ENCODE measurements at regions not wholly inside any gene's neighbourhood (a gene's known extent, or its start where the extent isn't known, plus 50 kb on each side); places are given as distances from the start of the nearest gene placed in this dataset.
"Not testable (repeated sequence)": the region's sequence is repeated elsewhere in the genome, so short reads cannot be mapped to it uniquely, and the experiment has no call there.

GRCh38 chr21:20207335-20207734, 790.9 kb upstream of the NCAM2 start:
- DNase-seq = no peak

DNA sequence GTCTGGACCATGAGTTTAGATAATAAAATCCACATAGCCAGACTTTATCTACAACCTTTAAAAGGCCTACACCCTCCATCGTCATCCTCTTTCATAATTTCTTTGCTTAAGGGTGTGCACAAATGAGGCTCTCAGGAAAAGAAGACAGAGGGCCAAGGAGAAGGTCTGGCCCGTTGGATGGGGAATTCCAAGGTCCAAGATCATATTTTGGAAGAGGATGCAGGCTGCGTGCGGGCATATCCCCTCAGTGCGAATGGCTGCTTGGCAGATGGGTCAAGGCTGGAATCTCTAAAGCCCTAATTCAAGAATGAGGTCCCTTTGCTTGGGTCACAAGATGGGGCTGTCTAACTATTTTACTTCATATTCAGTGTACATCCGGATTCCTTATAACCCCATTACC, 782.2 kb upstream of the NCAM2 start:
- no peak for DNase-seq

- DNase-seq = no peak
These were observed 777.6 kb upstream of the NCAM2 start for GRCh38 chr21:20220586-20220985.

- not testable (repeated sequence) for DNase-seq
These were observed 776.2 kb upstream of the NCAM2 start for GRCh38 chr21:20221981-20222380.

GRCh38 chr21:20236649-20237048, 761.6 kb upstream of the NCAM2 start:
- not testable (repeated sequence) for DNase-seq

DNA sequence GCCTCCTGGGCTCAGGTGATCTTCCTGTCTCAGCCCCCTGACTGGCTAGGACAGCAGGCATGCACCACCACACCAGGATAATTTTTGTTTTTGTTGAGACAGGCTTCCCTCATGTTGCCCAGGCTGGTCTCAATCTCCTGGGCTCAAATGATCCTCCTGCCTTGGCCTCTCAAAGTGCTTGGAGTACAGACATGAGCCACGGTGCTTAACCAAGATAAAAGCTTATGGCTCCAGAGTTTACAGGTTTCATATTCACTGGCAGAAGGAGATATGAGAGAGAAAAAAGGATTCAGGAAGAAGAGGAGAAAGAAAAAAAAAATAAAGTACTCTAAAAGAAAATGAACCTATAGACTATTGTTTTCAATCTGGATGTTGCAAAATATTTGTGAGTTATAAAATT, 748.8 kb upstream of the NCAM2 start:
- DNase-seq = no peak

DNA sequence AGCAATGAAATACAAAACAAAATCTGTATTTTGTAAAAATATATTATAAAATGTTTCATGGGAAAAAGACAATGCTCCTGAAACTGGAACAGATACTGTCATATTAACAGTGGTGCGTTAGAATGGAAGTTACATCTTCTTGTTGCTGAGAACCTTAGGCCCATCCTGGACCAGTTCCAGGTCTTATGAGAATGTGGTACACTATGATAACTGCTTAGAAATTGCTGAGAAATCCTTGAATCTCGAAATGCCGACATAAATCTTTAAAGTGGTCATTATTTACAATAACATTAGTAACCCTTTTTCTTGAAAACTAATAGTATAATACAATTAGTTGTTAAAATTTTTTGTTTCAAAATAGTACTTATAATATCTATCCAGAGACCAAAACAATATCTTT, 747.9 kb upstream of the NCAM2 start:
- DNase-seq = no peak

GRCh38 chr21:20253261-20253660, 744.9 kb upstream of the NCAM2 start:
- no peak for DNase-seq

- DNase-seq = no peak
These were observed 743.2 kb upstream of the NCAM2 start for GRCh38 chr21:20254964-20255363.

DNA sequence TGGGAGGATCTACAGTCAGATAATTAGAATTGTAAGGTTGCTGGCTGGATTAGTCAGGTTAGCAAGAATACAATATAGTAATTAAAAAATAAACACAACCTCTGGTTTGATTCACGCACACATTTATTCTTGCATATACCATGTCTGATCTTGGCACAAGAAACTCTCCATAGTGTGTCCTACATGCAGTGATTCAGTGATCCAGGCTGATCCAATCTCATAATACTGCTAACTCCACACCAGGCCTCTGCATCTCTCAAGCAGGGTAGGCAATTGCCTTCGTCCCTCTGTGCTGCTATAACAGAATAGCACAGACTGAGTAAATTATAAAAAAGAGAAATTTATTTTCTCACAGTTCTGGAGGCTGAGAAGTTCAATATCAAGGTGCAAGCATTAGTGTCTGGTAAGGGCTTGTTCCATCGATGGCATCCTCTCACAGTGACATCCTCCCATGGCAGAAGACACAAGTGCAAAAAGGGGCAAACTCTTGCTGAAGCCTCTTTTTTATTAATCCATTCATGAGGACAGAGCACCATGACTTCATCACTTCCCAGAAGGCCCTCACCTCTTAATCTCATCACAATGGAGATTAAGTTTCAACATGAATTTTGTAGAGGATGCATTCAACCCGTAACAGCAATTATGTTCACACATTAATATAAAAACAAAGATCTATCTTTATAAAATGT, 741.0 kb upstream of the NCAM2 start:
- no peak for DNase-seq

GRCh38 chr21:20258542-20258941, 739.7 kb upstream of the NCAM2 start:
- no peak for DNase-seq

DNA sequence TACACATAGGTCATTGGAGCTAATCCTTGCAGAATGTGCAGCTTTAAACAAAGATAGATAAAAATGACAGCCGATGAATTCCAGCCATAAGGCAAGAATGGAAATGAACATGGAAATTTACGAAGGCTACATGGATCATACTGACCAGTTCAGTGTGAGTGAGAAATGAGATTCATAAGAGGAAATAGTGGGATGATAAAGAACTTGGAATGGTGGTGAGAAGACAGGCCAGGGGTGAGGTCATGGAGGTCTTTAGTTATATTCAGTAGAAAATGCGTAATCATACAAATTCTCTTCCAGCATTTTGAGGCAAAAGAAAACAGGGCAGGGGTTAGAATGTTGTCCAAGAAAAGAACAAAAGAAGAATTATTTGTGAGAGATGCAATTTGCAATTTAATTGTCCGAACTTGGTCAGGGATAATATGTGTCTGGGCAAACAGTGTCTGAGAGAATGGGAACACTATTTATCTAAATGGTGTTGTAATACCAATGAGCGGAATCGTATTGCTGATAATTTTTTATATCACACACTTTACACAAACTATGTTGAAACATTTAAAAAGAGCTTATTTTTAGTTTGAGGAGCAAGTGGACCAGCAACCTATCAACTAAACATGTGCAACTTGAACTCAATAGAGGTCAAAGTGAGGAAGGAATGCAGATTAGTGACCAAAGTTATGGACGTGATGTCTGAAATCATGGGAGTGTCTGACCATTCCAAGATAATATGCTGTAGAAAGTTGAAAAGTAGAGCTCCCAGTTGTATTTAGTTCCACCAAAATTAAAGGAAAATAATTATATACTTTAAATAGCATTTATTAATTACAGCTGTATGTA, 739.0 kb upstream of the NCAM2 start:
- DNase-seq = no peak

- DNase-seq = no peak
These were observed 738.1 kb upstream of the NCAM2 start for GRCh38 chr21:20260124-20260523.

GRCh38 chr21:20261364-20261763, 736.8 kb upstream of the NCAM2 start:
- DNase-seq = no peak

- DNase-seq = no peak
These were observed 732.3 kb upstream of the NCAM2 start for GRCh38 chr21:20265707-20266440.

DNA sequence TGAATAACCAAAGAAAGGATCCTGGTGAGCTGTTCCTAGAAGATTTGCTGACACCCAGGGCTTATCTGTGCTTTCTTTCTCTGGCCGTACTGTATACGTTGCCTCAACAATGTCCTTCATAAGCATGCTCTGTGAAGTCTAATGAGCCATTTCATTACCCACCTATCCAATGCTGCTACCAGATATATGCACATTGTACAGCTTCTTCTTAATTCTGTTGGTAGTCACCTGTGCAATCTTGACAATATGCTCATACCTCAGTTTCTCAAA, 731.8 kb upstream of the NCAM2 start:
- DNase-seq = no peak

DNA sequence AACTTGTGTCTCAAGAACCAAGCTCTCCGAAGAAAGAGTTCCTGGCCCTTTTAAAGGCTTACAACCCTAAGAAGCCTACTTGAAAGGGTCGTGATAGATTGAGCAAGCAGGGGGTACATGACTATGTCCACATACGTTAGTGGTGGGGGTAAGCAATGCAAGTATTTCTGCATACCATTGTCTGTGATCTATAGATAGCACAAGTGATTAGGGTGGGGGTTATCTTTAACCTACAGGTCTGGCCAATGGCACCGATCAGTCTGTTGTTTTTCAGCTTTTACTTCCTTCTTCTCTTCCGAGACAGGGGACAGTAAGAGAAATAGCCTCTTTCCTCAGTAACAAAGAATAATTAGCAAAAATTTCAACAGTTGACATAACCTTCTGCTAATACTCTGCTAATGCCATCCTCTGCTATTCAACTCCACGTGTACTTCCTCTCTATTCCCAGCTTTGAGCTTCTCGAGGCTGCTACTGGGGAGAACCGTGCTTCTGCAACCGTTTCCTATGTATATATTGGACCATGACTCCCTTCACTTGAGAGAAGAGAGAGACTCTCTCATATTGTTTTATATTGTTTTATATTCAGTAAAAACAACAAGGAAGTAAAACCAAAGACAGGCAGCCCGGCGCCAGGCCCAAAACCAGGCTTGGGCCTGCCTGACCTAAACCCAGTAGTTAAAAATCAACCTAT, 727.7 kb upstream of the NCAM2 start:
- DNase-seq = no peak

DNA sequence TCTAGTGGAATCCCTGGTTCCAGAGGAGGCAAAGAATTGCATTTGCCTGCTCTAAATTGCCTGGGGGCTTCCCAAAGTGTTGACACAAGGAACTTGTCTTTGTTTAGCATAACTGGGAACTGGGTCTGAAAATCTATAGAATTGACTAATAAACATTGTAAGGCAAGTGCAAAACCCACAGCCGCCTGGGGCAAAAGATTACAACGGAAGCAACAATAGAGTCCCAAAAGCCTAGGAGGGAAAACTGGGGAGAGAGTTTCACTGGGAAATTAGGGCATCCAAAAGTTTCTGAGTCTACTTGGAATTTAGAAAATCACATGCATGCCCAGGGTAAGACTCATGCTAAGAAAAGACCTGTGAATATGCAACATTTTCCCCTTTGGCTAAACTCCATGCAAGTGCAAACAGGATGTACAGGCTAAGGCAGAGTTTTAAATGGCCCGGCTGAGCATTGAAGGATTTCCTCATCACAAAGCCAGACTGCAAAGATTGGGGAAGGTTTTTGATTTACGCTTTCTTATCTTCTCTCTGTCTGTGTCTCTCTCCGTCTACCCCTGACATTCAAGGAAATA, 725.3 kb upstream of the NCAM2 start:
- no peak for DNase-seq

- no peak for DNase-seq
These were observed 721.8 kb upstream of the NCAM2 start for GRCh38 chr21:20276377-20276776.

- DNase-seq = no peak
These were observed 721.3 kb upstream of the NCAM2 start for GRCh38 chr21:20276954-20277353.

DNA sequence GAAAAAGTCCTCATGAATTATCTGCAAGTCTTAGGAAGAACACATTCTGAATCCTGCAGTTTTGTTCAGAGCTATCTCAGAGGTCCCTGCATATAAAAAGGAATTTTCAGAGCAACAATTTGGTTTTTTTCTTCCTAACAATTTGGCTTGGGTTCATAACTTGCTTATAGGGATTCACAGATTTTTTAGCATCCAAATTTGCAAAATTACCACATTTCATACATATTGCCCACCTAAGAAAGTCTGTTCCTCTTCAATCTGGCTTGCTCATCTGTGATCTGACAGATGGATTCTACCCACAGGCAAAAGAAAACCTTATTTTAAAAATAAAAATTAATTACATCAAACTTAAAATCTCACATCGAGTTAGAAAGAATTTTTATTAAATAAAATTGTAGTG, 714.4 kb upstream of the NCAM2 start:
- DNase-seq = no peak

GRCh38 chr21:20292280-20292679, 705.9 kb upstream of the NCAM2 start:
- DNase-seq = no peak

DNA sequence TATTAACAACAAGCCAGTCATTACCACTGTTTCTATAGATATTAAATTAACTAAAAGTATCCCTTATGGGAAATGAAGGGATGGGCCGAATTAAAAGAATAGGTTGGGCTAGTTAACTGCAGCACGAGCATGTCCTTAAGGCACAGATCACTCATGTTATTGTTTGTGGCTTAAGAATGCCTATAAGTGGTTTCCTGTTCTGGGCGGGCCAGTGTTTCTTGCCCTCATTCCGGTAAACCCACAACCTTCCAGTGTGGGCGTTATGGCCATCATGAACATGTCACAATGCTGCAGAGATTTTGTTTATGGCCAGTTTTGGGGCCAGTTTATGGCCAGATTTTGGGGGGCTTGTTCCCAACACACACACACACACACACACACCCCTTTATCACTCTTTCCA, 705.4 kb upstream of the NCAM2 start:
- DNase-seq = peak in 1 of 2 donors; percentile 9
